ENCODE measurements at regions not wholly inside any gene's neighbourhood (a gene's known extent, or its start where the extent isn't known, plus 50 kb on each side); places are given as distances from the start of the nearest gene placed in this dataset.
"Not testable (repeated sequence)": the region's sequence is repeated elsewhere in the genome, so short reads cannot be mapped to it uniquely, and the experiment has no call there.

DNA sequence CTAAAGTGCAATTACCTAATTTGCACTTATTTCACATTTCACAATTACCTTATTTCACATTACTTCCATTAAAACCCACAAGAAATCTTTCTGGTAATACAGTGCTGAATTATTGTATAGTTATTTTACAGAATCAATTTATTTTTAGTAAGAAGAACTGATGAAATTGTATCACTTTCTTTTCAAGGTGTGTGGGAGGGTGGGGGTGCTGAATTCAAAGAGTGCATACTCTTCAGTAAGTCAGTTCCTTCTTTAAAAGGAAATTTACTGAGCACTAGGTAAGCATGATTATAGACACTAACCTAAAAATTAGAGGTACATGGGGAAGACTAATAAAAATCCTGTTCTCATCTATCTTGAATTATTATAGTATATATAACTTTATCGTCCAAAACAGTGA lies 731.6 kb upstream of the ADGRL4 start:
- no peak for DNase-seq (ENCODE audit: low spot score in 2 of 2)
- no peak for ATAC-seq

DNA sequence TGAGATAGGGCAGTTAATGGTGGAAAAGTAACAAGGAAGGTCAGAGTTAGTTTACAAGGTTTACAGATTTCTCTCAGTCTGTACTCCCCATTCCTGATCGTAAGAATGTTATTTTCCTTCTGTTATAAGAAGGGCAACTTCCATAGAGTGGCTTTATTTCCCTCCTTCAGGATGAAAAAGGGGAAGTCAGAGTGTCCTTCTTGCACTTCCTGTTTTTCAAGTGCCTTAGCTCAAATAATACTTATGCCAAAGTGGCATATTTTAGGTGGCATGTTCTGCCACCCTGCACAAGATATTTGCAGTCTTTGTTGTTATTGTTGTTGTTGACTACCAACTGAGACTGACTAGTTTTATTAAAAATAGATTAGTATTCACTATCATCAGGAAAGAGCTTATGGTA lies 730.7 kb upstream of the ADGRL4 start:
- DNase-seq (ENCODE audit: low spot score in 2 of 2) (no peak), ATAC-seq (no peak)
- peaks cover 5 to 12% of the 10 kb centered on the region in 2 donors for H3K9me3 Mint-ChIP-seq
- H3K27ac Mint-ChIP-seq, result peak overlapping the region in 1 of 2 donors; percentile 31
- H3K36me3 Mint-ChIP-seq, result no peaks in the 10 kb centered on the region

More for the DNA sequence above, 731.6 kb upstream of the ADGRL4 start:
- Mint-ChIP-seq H3K36me3 (no peaks in the 10 kb centered on the region), H3K9me3 (peaks cover 5 to 12% of the 10 kb centered on the region in 2 donors), H3K27ac (no peak overlapping the region)

GRCh38 chr1:79732950-79733349 lies 726.4 kb upstream of the ADGRL4 start:
- no peak for DNase-seq (ENCODE audit: low spot score in 2 of 2)
- Mint-ChIP-seq H3K9me3 (peaks cover 10 to 21% of the 10 kb centered on the region in 2 donors), H3K36me3 (no peaks in the 10 kb centered on the region), H3K27ac (no peak overlapping the region)
- no peak for ATAC-seq

DNA sequence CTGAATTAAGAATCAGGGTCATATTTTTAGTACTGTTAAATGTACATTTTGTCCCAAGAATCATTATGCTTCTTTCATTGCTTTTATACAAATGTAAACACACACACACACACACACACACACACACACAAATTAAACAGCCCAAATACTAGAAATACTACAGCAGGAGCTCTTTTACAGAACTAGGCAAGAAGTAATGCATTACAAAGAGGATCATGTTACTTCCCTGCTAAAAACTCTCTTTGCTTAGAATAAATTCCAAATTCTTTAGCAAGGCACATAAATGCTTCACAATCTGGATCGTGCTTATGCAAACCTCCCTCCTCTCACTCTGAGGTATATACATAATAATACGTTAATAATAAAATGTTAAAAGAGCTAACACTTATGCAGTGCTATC lies 720.4 kb upstream of the ADGRL4 start:
- DNase-seq (ENCODE audit: low spot score in 2 of 2) (no peak), ATAC-seq (no peak)
- Mint-ChIP-seq H3K36me3 (no peaks in the 10 kb centered on the region), H3K9me3 (peaks cover 5 to 16% of the 10 kb centered on the region in 2 donors), H3K27ac (no peak overlapping the region)

GRCh38 chr1:79726321-79726720 lies 719.8 kb upstream of the ADGRL4 start:
- no peak for DNase-seq (ENCODE audit: low spot score in 2 of 2)
- H3K9me3 Mint-ChIP-seq, result peaks cover 5 to 14% of the 10 kb centered on the region in 2 donors
- no peaks in the 10 kb centered on the region for H3K36me3 Mint-ChIP-seq
- no peak overlapping the region for H3K27ac Mint-ChIP-seq
- no peak for ATAC-seq

DNA sequence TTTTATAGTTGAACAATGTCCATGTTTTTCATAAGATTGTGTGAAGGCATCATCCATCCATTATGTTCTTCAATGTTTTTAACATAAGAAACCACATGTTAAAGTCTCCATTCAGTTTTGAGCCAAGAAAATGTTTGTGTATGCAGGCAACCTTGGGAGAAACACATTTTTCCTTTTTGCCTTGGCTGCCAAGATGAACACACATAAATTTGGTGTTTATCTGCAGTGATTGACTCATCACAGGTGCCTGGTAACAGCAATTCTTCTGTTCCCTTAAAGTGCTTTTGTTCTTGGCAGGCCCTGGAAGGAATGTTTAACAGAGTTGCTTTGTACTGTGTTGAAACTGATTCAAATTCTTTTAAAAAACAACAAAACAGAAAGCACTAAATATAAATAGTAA lies 709.9 kb upstream of the ADGRL4 start:
- DNase-seq (ENCODE audit: low spot score in 2 of 2) (no peak), ATAC-seq (no peak)
- Mint-ChIP-seq H3K27ac (no peak overlapping the region), H3K36me3 (peaks cover 0 to 10% of the 10 kb centered on the region in 2 donors), H3K9me3 (peaks cover 21 to 22% of the 10 kb centered on the region in 2 donors)

DNA sequence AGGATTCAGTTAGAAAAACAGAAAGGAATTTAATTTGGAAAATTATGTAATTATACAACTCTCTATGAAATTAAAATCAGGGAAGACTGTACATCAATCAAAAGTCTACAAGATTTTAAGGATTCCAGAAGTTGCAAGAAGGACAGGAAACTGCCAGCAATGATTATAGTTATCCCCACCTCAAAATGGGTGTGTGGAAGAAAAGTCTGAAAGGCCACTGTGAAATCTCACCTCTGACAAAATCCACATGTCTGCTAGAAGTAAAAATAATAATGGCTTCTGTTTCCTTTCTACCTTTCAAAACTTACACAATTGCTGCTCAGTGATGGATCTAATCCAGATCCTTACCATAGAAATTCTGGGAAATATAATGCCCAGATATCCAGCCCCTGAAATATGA lies 708.1 kb upstream of the ADGRL4 start:
- Mint-ChIP-seq H3K9me3 (peaks cover 18 to 23% of the 10 kb centered on the region in 2 donors), H3K36me3 (peaks cover 0 to 4% of the 10 kb centered on the region in 2 donors), H3K27ac (no peak overlapping the region)
- ATAC-seq (no peak), DNase-seq (ENCODE audit: low spot score in 2 of 2) (no peak)

GRCh38 chr1:79711001-79711431 lies 704.5 kb upstream of the ADGRL4 start:
- no peak overlapping the region for H3K27ac Mint-ChIP-seq
- no peaks in the 10 kb centered on the region for H3K36me3 Mint-ChIP-seq
- no peak for ATAC-seq

DNA sequence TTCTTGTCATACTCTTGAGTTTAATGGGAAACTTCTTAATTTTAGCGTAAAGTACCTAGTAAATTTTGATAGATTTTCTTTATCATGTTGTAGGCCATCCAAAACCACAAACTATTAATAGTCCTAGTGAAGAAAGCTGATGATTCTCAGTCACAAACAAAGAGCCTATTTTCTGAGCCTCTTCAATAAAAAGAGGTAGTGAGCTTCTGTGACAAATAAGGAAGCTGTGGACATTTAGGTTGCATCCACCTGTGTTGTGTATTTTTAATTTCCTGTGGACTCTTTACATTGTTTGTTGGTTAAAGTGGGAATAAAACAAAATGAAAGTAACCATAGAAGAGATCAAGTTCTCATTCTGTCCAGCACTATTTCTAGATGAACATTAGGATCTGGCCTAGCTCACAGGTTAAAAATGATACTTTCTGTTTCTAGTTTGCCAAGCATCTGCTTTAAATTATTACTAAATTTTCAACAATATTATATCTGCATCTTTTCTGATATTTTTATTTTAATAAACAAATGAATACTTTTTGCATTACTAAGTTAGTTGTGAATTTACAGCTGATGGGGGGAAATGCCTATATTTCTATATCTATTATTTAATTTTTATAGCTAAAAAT lies 702.2 kb upstream of the ADGRL4 start:
- no peak for ATAC-seq
- H3K36me3 Mint-ChIP-seq, result no peaks in the 10 kb centered on the region
- H3K27ac Mint-ChIP-seq, result no peak overlapping the region
- peaks cover 11 to 18% of the 10 kb centered on the region in 2 donors for H3K9me3 Mint-ChIP-seq
- no peak for DNase-seq (ENCODE audit: low spot score in 2 of 2)

More at GRCh38 chr1:79711001-79711431, 704.5 kb upstream of the ADGRL4 start:
- no peak for DNase-seq (ENCODE audit: low spot score in 2 of 2)
- peaks cover 4 to 14% of the 10 kb centered on the region in 2 donors for H3K9me3 Mint-ChIP-seq

DNA sequence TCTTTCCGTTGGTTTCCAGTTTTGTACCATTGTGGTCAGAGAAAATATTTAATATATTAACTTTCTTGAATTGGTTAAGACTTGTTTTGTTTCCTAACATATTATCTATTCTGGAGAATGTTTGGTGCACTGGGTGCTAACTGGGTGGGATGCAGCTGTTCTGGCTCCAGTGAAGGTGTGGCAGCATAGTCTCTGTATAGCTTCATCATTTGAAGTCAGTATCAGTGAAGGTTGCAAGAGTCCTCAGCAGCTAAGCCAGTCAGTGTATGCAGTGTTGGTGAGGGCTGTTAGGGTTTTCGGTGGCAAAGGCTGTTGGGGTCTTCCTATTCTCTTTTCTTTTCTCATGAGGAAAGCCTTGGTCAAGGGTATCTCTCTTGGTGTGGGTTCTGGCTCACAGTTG lies 698.7 kb upstream of the ADGRL4 start:
- DNase-seq (ENCODE audit: low spot score in 2 of 2) (no peak), ATAC-seq (no peak)
- Mint-ChIP-seq H3K9me3 (peaks cover 20 to 23% of the 10 kb centered on the region in 2 donors), H3K36me3 (peaks cover 0 to 12% of the 10 kb centered on the region in 2 donors), H3K27ac (no peak overlapping the region)

DNA sequence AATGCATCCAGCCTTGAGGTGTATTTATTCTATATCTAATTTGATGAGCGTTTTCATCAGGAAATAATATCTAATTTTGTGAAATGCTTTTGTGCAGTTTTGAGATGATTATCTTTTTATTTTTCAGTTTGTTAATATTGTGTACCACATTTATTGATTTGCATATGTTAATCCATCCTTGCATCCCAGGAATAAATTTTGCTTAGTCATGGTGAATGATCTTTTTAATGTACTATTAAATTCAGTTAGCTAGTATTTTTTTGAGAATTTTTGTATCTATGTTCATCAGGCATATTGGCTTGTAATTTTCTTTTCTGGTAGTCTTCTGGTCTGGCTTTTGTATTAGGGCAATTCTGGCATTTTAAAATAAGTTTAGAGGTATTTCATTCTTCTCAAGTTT lies 697.5 kb upstream of the ADGRL4 start:
- Mint-ChIP-seq H3K27ac (no peak overlapping the region), H3K9me3 (peaks cover 25 to 26% of the 10 kb centered on the region in 2 donors), H3K36me3 (peaks cover 0 to 20% of the 10 kb centered on the region in 2 donors)
- ATAC-seq (no peak), DNase-seq (ENCODE audit: low spot score in 2 of 2) (no peak)

- H3K27ac Mint-ChIP-seq; ATAC-seq; DNase-seq (ENCODE audit: low spot score in 2 of 2): not testable (repeated sequence)
- Mint-ChIP-seq H3K36me3 (peaks cover 0 to 20% of the 10 kb centered on the region in 2 donors), H3K9me3 (peaks cover 35 to 36% of the 10 kb centered on the region in 2 donors)
These were observed 695.9 kb upstream of the ADGRL4 start for GRCh38 chr1:79702336-79702999.

DNA sequence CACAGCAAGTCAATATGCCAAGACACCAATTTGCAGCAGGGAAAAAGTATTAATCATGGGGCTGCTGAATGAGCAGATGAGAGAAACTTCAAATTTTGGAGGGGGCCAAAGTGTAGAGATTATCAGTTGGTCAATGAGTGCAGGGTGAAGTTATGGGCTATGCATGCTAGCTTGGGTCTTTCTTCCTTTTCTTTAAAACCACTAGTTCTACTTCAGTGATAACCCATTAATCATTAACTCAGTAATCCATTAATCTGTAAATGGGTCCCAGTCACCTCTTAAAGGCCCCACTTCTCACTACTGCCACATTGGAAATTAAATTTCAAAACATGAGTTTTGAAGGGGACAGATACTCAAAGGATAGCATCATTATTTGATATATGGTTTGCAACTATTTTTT lies 688.6 kb upstream of the ADGRL4 start:
- H3K27ac Mint-ChIP-seq, result no peak overlapping the region
- DNase-seq (ENCODE audit: low spot score in 2 of 2), result no peak
- peaks cover 31 to 33% of the 10 kb centered on the region in 2 donors for H3K9me3 Mint-ChIP-seq
- ATAC-seq, result no peak
- H3K36me3 Mint-ChIP-seq, result peaks cover 0 to 8% of the 10 kb centered on the region in 2 donors

DNA sequence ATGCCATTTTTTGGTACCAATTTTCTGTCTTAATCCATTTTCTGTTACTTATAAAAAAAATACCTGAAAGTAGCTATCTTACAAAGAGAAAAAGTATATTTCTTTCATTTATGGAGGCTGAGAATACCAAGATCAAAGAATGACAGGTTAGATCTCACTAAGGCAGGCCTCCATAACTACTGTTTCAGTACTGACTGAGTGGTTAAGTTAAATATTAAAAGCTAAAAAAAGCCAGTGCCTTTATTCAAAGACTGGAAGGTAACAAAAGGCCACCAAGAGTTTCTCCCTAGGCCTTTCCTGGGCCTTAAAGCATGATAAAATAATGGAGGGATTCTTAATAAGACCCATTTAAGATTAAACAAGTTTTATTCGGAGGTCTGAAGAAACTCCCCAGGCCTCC lies 687.7 kb upstream of the ADGRL4 start:
- DNase-seq (ENCODE audit: low spot score in 2 of 2) (no peak), ATAC-seq (no peak)
- H3K9me3 Mint-ChIP-seq, result peaks cover 24 to 28% of the 10 kb centered on the region in 2 donors
- H3K36me3 Mint-ChIP-seq, result no peaks in the 10 kb centered on the region
- no peak overlapping the region for H3K27ac Mint-ChIP-seq

DNA sequence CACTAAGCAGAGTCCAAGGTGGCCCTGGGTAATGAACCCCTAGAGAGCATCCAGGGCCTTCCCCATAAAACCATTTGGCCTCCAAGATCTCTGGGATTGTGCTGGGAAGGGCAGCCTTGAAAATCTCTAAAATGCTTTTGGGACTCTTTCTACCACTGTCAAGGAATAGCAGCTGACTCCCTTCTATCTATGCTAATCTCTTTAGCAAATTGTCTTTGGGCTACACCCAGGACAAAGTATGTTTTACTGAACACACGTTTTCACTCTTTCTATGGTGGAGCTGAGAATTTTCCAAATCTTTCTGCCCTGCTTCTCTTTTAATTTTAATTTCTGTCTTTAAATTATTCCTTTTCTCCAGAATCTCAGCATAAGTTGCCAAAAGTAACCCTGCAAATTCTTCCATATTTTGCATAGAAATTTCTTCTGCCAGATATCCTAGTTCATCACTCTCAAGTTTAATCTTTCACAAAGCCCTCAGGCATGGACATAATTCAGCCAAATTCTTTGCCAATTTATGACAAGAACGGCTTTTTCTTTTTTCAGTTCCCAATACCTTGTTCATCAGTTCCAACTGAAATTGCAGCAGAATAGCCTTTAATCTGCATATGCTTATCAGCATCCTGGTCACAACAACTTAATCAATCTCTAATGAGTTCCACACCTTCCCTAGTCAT lies 687.0 kb upstream of the ADGRL4 start:
- ATAC-seq, result no peak
- no peaks in the 10 kb centered on the region for H3K36me3 Mint-ChIP-seq
- H3K9me3 Mint-ChIP-seq, result peaks cover 18 to 22% of the 10 kb centered on the region in 2 donors
- no peak overlapping the region for H3K27ac Mint-ChIP-seq
- no peak for DNase-seq (ENCODE audit: low spot score in 2 of 2)

DNA sequence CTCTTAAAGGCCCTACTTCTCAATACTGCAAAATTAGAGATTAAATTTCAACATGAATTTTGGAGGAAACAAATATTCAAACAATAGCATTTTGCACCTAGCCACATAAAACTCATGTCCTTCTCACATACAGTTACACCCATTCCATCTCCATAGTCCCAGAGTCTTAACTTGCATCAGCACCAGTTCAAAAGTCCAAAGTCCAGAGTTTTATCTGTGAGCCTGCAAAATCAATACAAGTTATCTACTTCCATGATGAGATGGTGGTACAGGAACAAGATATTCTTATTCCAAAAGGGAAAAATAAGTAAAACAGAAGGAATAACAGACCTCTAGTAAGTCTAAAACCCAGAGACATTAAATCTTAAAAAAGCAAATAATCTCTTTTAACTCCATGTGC lies 686.0 kb upstream of the ADGRL4 start:
- DNase-seq (ENCODE audit: low spot score in 2 of 2), result no peak
- no peak for ATAC-seq
- H3K9me3 Mint-ChIP-seq, result peaks cover 14 to 18% of the 10 kb centered on the region in 2 donors
- no peak overlapping the region for H3K27ac Mint-ChIP-seq
- no peaks in the 10 kb centered on the region for H3K36me3 Mint-ChIP-seq

- DNase-seq (ENCODE audit: low spot score in 2 of 2), result no peak
- Mint-ChIP-seq H3K36me3 (no peaks in the 10 kb centered on the region), H3K27ac (no peak overlapping the region), H3K9me3 (peaks cover 8 to 15% of the 10 kb centered on the region in 2 donors)
- no peak for ATAC-seq
These were observed 682.4 kb upstream of the ADGRL4 start for GRCh38 chr1:79688932-79689331.

Data from activated naive CD4-positive, alpha-beta T cell treated with anti-CD3 and anti-CD28 coated beads, Interleukin-2, amount 50 U/mL, for 72 hours (primary cell).